Right forelimb (tissue), 1 donor: ENCODE measurements at regions not wholly inside any gene's neighbourhood (a gene's known extent, or its start where the extent isn't known, plus 50 kb on each side); places are given as distances from the start of the nearest gene placed in this dataset.
"Not testable (repeated sequence)": the region's sequence is repeated elsewhere in the genome, so short reads cannot be mapped to it uniquely, and the experiment has no call there.

Experiments used
- DNase-seq: peaks from one replicate; pipeline ENCODE4 v3.0.0-alpha.2; 2018

- DNase-seq, result no peak
Measured at GRCh38 chr3:80705290-80705689, 937.5 kb upstream of the ROBO1 start.

- no peak for DNase-seq
Measured at GRCh38 chr3:80701349-80701748, 933.6 kb upstream of the ROBO1 start.

- DNase-seq, result no peak
Measured at GRCh38 chr3:80697291-80697690, 929.5 kb upstream of the ROBO1 start.

GRCh38 chr3:80696280-80696679 lies 928.5 kb upstream of the ROBO1 start:
- no peak for DNase-seq

- DNase-seq, result no peak
Measured at GRCh38 chr3:80688814-80689213, 921.0 kb upstream of the ROBO1 start.

GRCh38 chr3:80682951-80683350 lies 915.2 kb upstream of the ROBO1 start:
- no peak for DNase-seq

GRCh38 chr3:80682235-80682634 lies 914.4 kb upstream of the ROBO1 start:
- DNase-seq, result no peak

- no peak for DNase-seq
Measured at GRCh38 chr3:80677796-80678195, 910.0 kb upstream of the ROBO1 start.

GRCh38 chr3:80676866-80677265 lies 909.1 kb upstream of the ROBO1 start:
- no peak for DNase-seq

GRCh38 chr3:80676261-80676660 lies 908.5 kb upstream of the ROBO1 start:
- no peak for DNase-seq

- no peak for DNase-seq
Measured at GRCh38 chr3:80675790-80676189, 908.0 kb upstream of the ROBO1 start.

GRCh38 chr3:80668600-80669294 lies 900.9 kb upstream of the ROBO1 start:
- DNase-seq, result no peak

GRCh38 chr3:80668100-80668499 lies 900.3 kb upstream of the ROBO1 start:
- DNase-seq, result no peak

GRCh38 chr3:80663426-80663825 lies 895.6 kb upstream of the ROBO1 start:
- DNase-seq, result no peak

- DNase-seq, result no peak
Measured at GRCh38 chr3:80655216-80655615, 887.4 kb upstream of the ROBO1 start.

GRCh38 chr3:80649170-80649569 lies 881.4 kb upstream of the ROBO1 start:
- DNase-seq, result no peak

- no peak for DNase-seq
Measured at GRCh38 chr3:80643421-80643820, 875.6 kb upstream of the ROBO1 start.

GRCh38 chr3:80618295-80619256 lies 850.8 kb upstream of the ROBO1 start:
- no peak for DNase-seq

GRCh38 chr3:80612366-80612765 lies 844.6 kb upstream of the ROBO1 start:
- DNase-seq, result no peak

- DNase-seq, result not testable (repeated sequence)
Measured at GRCh38 chr3:80608072-80608471, 840.3 kb upstream of the ROBO1 start.

- DNase-seq, result no peak
Measured at GRCh38 chr3:80606073-80606472, 838.3 kb upstream of the ROBO1 start.

- no peak for DNase-seq
Measured at GRCh38 chr3:80601479-80601878, 833.7 kb upstream of the ROBO1 start.

GRCh38 chr3:80592792-80593191 lies 825.0 kb upstream of the ROBO1 start:
- DNase-seq, result no peak

GRCh38 chr3:80586338-80586737 lies 818.5 kb upstream of the ROBO1 start:
- DNase-seq, result no peak
